ENCODE measurements at regions not wholly inside any gene's neighbourhood (a gene's known extent, or its start where the extent isn't known, plus 50 kb on each side); places are given as distances from the start of the nearest gene placed in this dataset.

GRCh38 chr1:68291688-68292384 lies 59.5 kb upstream of the WLS start:
- no peak for DNase-seq

- peak; percentile 32 for DNase-seq
Measured at GRCh38 chr1:68287241-68287640, 54.9 kb upstream of the WLS start.

GRCh38 chr1:68285046-68285445 lies 52.7 kb upstream of the WLS start:
- DNase-seq: no peak

GRCh38 chr1:68281946-68282615 lies 49.8 kb upstream of the WLS start:
- no peak for DNase-seq

Measured in hindlimb muscle (tissue), 1 donor.